ENCODE measurements at regions not wholly inside any gene's neighbourhood (a gene's known extent, or its start where the extent isn't known, plus 50 kb on each side); places are given as distances from the start of the nearest gene placed in this dataset.

DNA sequence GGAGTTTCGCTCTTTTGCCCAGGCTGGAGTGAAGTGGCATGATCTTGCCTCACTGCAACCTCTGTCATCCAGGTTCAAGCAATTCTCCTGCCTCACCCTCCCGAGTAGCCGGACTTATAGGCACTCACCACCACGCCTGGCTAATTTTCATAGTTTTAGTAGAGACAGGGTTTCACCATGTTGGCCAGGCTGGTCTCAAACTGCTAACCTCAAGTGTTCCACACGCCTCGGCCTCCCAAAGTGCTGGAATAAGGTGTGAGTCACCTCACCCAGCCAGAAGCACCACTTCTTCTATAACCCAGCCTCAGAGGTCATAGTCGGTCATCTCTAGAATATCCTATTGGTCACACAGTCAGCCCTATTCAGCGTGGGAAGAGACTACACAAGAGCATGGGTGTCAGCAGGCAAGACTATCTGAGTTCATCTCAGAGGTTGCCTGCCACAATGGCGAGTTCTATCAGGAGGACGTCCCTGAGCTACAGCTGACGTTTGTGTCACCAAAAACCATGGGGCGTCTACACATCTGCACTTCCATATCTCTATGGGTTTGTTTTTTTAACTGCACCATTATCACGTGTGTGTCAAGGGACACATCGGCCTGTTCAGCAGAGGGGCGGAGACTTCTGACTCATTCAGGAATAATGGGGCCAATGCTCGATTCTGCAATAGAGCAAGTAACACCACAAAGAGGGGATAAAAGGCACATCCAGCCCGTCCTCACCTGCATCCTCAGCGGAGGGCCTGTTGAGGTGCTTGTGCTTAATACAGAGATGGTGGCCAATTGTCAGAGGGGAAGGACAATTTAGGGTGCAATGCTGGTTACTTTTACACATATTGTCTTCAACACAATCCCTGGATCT, 256.3 kb upstream of the IRF2BP2 start (continued):
- TF ChIP-seq, protein P1, sequence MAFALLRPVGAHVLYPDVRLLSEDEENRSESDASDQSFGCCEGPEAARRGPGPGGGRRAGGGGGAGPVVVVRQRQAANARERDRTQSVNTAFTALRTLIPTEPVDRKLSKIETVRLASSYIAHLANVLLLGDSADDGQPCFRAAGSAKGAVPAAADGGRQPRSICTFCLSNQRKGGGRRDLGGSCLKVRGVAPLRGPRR (CRISPR knock-in tag; IDR thresholded peaks at IDR 0.05): peak; percentile 3; the same call in 1 of the 2 replicates
- TF ChIP-seq ZNF695 (CRISPR knock-in tag; IDR thresholded peaks at IDR 0.05) (no peak), SUPT5H (IDR thresholded peaks at IDR 0.05) (peak; percentile 16; the same call in 1 of the 2 replicates), ZNF584 (CRISPR knock-in tag; IDR thresholded peaks at IDR 0.05; ENCODE audit: low read depth) (no peak), XRCC4 (IDR thresholded peaks at IDR 0.05; ENCODE audit: extremely low read depth, insufficient read depth, insufficient read length) (no peak), RB1 (IDR thresholded peaks at IDR 0.05; ENCODE audit: low read depth) (no peak; the same call in 1 of the 2 replicates), CBX8 (IDR thresholded peaks at IDR 0.05; ENCODE audit: borderline replicate concordance, extremely low read depth, low read depth, low read length, poor library complexity, severe bottlenecking) (no peak), SAP30 (IDR thresholded peaks at IDR 0.05; ENCODE audit: borderline replicate concordance, insufficient read depth, low read depth, low read length, poor library complexity, severe bottlenecking) (peak; percentile 65), POLR2AphosphoS2 (IDR thresholded peaks at IDR 0.05; ENCODE audit: low read length) (no peak), NR3C1 (CRISPR knock-in tag; IDR thresholded peaks at IDR 0.05) (no peak), ARID2 (IDR thresholded peaks at IDR 0.05) (no peak), ZNF76 (CRISPR knock-in tag; IDR thresholded peaks at IDR 0.05; ENCODE audit: borderline replicate concordance) (no peak; the same call in 1 of the 2 replicates), NFE2 (IDR thresholded peaks at IDR 0.05; ENCODE audit: low read depth) (0 out of 2 replicates have a peak, but pooled peaks have one; percentile 31), HDAC3 (IDR thresholded peaks at IDR 0.05; ENCODE audit: borderline replicate concordance, partially characterized antibody) (peak; percentile 88), HSF4 (CRISPR knock-in tag; IDR thresholded peaks at IDR 0.05; ENCODE audit: borderline replicate concordance) (peak; percentile 70; the same call in 1 of the 2 replicates), NELFE (IDR thresholded peaks at IDR 0.05; ENCODE audit: insufficient read depth, insufficient read length) (no peak), ZNF589 (CRISPR knock-in tag; IDR thresholded peaks at IDR 0.05; ENCODE audit: low read depth) (peak; percentile 69; the same call in 1 of the 2 replicates), ZNF444 (CRISPR knock-in tag; IDR thresholded peaks at IDR 0.05) (no peak), LCOR (CRISPR knock-in tag; IDR thresholded peaks at IDR 0.05) (peak; percentile 98), KDM1A (IDR thresholded peaks at IDR 0.05) (peak; percentile 74 to 79; a peak in 3 of 4 replicates), ZBED1 (IDR thresholded peaks at IDR 0.05) (peak; percentile 89; the same call in 1 of the 2 replicates)
- TF ChIP-seq, protein P2, sequence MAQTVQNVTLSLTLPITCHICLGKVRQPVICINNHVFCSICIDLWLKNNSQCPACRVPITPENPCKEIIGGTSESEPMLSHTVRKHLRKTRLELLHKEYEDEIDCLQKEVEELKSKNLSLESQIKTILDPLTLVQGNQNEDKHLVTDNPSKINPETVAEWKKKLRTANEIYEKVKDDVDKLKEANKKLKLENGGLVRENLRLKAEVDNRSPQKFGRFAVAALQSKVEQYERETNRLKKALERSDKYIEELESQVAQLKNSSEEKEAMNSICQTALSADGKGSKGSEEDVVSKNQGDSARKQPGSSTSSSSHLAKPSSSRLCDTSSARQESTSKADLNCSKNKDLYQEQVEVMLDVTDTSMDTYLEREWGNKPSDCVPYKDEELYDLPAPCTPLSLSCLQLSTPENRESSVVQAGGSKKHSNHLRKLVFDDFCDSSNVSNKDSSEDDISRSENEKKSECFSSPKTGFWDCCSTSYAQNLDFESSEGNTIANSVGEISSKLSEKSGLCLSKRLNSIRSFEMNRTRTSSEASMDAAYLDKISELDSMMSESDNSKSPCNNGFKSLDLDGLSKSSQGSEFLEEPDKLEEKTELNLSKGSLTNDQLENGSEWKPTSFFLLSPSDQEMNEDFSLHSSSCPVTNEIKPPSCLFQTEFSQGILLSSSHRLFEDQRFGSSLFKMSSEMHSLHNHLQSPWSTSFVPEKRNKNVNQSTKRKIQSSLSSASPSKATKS (CRISPR knock-in tag; IDR thresholded peaks at IDR 0.05): no peak
- TF ChIP-seq, protein P3, sequence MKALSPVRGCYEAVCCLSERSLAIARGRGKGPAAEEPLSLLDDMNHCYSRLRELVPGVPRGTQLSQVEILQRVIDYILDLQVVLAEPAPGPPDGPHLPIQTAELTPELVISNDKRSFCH (CRISPR knock-in tag; IDR thresholded peaks at IDR 0.05): no peak
- TF ChIP-seq, protein P3 (tag; IDR thresholded peaks at IDR 0.05): peak; percentile 75
- TF ChIP-seq, protein P4, sequence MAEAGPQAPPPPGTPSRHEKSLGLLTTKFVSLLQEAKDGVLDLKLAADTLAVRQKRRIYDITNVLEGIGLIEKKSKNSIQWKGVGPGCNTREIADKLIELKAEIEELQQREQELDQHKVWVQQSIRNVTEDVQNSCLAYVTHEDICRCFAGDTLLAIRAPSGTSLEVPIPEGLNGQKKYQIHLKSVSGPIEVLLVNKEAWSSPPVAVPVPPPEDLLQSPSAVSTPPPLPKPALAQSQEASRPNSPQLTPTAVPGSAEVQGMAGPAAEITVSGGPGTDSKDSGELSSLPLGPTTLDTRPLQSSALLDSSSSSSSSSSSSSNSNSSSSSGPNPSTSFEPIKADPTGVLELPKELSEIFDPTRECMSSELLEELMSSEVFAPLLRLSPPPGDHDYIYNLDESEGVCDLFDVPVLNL (CRISPR knock-in tag; IDR thresholded peaks at IDR 0.05; ENCODE audit: low read depth): no peak

Data from K562 (cell line).